Fibroblast of skin of left quadriceps (primary cell): ENCODE measurements at regions not wholly inside any gene's neighbourhood (a gene's known extent, or its start where the extent isn't known, plus 50 kb on each side); places are given as distances from the start of the nearest gene placed in this dataset.
"Not testable (repeated sequence)": the region's sequence is repeated elsewhere in the genome, so short reads cannot be mapped to it uniquely, and the experiment has no call there.

Experiments used
- DNase-seq, 2 experiments: peaks; one replicate each; pipeline ENCODE4 v3.0.0-alpha.2; 2013; ENCODE audit warnings: low read depth in 2 of 2

DNA sequence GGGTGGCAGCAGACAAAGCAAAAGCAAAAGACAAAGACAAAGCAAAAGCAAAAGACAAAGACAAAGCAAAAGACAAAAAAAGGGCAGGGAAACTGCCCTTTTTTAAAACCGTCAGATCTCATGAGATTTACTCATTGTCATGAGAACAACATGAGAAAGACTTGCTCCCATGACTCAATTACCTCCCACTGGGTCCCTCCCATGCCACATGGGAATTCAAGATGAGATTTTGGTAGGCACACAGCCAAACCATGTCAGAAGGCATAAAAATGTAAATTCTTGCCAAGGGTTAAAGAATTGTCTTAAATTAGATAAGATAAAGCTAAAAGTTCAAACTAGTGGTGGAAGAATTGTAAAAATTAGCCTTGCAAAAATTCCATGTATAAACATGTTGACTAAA is 419.7 kb downstream of the TRAM1L1 start:
- no peak for DNase-seq

- no peak for DNase-seq
Measured at GRCh38 chr4:116664198-116664597, 421.2 kb downstream of the TRAM1L1 start.

DNA sequence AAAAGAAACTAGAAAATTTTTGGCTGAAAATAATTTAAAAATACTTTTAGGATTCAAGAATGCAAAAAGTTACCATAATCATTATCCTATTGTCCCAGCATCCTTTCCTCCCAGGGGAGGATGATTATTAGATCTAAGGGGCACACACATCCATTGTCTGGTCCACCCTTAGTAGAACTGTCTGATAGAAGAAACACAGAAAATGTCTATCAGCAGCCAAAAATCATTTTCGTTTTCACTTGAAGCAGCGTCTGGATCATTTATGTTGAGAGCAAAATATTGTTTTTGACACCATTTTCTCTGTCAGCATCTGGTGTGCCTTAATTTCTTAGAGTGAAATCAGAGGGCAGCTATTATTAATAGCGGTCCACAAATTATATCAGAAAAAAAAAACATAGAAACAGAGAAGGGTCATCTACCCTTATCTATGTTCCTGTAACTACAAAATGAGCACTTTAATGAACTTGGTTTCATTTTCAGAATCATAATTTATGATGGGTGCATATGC is 446.3 kb downstream of the TRAM1L1 start:
- DNase-seq: no peak

- DNase-seq: no peak
Measured at GRCh38 chr4:116638592-116638991, 446.8 kb downstream of the TRAM1L1 start.

- no peak for DNase-seq
Measured at GRCh38 chr4:116636917-116637316, 448.5 kb downstream of the TRAM1L1 start.

DNA sequence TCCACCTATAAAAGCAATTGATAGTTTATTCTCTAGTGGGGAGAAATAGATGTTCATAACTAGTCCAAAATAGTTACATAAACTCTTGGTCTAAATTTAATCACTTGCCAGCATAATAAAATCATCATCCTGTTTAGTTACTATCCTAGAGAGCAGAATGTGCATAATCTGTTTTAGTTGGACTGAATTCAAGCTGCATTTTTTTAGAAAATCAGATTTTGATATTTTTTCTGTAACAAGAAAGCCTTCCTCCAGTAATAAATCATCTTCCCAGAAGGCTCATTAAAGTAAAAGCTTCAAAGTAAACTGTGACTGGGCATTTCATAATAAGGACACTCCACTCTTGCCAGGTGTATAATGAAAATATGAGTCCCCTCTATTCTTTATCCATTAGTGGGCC is 453.1 kb downstream of the TRAM1L1 start:
- DNase-seq: no peak

- no peak for DNase-seq
Measured at GRCh38 chr4:116628598-116628997, 456.8 kb downstream of the TRAM1L1 start.

- no peak for DNase-seq
Measured at GRCh38 chr4:116627545-116627944, 457.8 kb downstream of the TRAM1L1 start.

DNA sequence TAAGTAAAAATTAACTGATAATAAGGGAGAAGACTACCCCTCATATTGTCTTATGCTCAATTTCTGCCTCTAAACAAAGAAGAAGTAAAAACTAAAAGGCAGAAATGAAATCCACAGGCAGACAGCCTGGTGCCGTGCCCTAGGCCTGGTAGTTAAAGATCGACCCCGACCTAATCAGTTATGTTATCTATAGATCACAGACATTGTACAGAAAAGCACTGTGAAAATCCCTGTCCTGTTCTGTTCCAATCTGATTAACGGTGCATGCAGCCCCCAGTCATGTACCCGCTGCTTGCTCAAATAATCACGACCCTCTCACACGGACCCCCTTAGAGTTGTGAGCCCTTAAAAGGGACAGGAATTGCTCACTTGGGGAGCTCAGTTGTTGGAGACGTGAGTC is 465.9 kb downstream of the TRAM1L1 start:
- not testable (repeated sequence) for DNase-seq

DNA sequence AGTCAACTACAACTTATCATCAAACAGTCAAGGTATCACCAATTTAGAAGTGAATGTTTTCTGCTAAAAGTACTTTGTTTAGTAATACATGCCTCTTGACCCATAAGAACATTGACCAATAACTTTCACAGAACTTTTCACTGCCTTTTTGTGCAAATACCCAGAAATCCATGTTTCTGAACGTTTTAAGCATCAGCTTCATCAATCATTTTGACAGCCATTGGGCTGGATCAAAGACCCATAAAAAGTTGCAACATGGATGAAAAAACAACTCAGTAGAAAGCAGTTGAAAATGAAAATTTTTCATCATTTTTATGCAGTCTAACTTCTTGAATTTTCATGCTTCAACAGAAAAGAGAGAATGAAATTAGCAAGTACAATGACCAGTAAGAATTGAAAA is 466.7 kb downstream of the TRAM1L1 start:
- no peak for DNase-seq

- DNase-seq: no peak
Measured at GRCh38 chr4:116603096-116603495, 482.3 kb downstream of the TRAM1L1 start.

- DNase-seq: no peak
Measured at GRCh38 chr4:116599859-116600258, 485.5 kb downstream of the TRAM1L1 start.

DNA sequence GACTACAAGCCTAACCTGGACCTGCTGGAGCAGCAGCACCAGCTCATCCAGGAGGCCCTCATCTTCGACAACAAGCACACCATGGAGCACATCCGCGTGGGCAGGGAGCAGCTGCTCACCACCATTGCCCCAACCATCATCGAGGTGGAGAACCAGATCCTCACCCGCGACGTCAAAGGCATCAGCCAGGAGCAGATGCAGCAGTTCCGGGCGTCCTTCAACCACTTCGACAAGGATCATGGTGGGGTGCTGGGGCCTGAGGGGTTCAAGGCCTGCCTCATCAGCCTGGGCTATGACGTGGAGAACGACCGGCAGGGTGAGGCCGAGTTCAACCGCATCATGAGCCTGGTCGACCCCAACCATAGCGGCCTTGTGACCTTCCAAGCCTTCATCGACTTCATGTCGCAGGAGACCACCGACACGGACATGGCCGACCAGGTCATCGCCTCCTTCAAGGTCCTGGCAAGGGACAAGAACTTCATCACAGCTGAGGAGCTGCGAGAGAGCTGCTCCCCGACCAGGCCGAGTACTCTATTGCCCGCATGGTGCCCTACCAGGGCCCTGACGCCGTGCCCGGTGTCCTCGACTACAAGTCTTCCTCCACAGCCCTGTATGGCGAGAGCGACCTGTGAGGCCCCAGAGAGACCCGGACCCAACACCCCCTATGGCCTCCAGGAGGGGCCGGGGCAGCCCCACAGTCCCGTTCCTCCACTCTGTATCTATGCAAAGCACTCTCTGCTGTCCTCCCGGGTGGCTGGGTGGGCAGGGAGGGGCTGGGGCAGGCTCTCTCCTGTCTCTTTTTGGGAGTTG is 486.2 kb downstream of the TRAM1L1 start:
- no peak for DNase-seq

- no peak for DNase-seq
Measured at GRCh38 chr4:116598155-116598979, 487.0 kb downstream of the TRAM1L1 start.

DNA sequence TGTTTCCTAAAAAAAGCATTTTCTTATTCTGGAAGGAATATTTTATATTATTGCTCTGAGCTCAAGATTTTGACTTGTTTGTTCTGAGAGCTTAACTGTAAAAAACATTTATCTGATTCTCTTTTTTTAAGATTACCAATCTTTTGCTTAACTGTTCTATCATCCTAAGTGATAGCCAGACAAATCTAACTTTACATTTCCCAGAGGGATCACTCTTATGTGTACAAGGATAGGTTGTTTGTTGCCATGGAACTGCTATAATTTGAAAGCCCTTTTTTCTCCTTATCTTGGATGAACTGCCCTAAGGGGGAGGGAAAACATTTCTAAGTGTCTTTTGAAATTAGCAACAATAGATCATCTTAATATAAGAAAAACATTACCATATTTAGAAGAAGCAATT is 494.7 kb downstream of the TRAM1L1 start:
- no peak for DNase-seq

DNA sequence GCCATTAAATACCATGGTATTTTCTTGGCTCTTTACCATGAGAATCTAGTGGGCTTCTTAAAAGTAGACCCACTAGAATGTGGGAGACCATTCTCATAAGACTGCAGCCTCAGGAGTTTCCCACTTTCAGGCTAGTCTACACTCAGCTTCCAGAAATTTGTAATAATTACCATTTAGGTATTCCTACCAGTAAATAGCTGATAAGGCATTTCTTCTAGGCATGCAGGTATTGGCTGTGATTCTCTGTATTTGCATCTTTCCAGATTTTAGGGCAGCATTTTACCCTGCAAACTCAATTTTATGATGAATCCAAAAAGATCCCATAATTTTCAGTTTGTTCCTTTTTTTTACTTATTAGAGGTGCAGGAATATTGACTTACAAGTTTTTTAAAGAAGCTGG is 496.6 kb downstream of the TRAM1L1 start:
- no peak for DNase-seq

GRCh38 chr4:116585246-116585645 is 500.1 kb downstream of the TRAM1L1 start:
- DNase-seq: peak; percentile 1 to 2

- no peak for DNase-seq
Measured at GRCh38 chr4:116577321-116577720, 508.1 kb downstream of the TRAM1L1 start.

GRCh38 chr4:116573540-116573939 is 511.8 kb downstream of the TRAM1L1 start:
- no peak for DNase-seq

DNA sequence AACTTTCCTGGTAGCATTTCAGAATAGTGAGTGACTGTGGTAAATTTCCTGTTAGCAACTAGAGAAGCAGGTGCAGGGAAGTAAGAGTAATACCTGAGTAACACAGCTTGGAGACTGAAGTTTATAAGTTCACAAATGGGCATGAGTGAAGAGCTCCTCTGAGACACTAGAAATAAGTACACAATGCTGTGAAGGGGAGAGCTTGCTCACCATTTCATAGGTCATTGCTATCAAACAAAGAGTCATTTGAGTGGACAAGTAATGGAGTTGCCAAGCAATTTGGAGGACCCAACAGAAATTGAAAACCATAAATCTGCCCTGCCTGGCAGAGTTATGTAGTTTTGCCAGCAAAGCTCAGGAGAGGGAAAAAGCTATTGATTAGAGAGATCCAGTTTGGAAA is 523.6 kb downstream of the TRAM1L1 start:
- DNase-seq: no peak

- no peak for DNase-seq
Measured at GRCh38 chr4:116551806-116552205, 533.6 kb downstream of the TRAM1L1 start.

GRCh38 chr4:116547632-116548031 is 537.7 kb downstream of the TRAM1L1 start:
- no peak for DNase-seq

GRCh38 chr4:116546759-116547158 is 538.6 kb downstream of the TRAM1L1 start:
- DNase-seq: no peak
